ENCODE measurements at regions not wholly inside any gene's neighbourhood (a gene's known extent, or its start where the extent isn't known, plus 50 kb on each side); places are given as distances from the start of the nearest gene placed in this dataset.

GRCh38 chr2:239608723-239609122 is 207.9 kb upstream of the HDAC4 start:
- no peak for DNase-seq

GRCh38 chr2:239608260-239608659 is 207.4 kb upstream of the HDAC4 start:
- no peak for DNase-seq

GRCh38 chr2:239607517-239608191 is 206.8 kb upstream of the HDAC4 start:
- DNase-seq: no peak

- DNase-seq: no peak
Measured at GRCh38 chr2:239606741-239607516, 206.1 kb upstream of the HDAC4 start.

GRCh38 chr2:239605976-239606375 is 205.2 kb upstream of the HDAC4 start:
- no peak for DNase-seq

- DNase-seq: no peak
Measured at GRCh38 chr2:239605409-239605808, 204.6 kb upstream of the HDAC4 start.

GRCh38 chr2:239604861-239605260 is 204.0 kb upstream of the HDAC4 start:
- DNase-seq: no peak

- no peak for DNase-seq
Measured at GRCh38 chr2:239603411-239604356, 202.9 kb upstream of the HDAC4 start.

GRCh38 chr2:239602290-239603282 is 201.8 kb upstream of the HDAC4 start:
- DNase-seq: no peak

- DNase-seq: no peak
Measured at GRCh38 chr2:239601880-239602279, 201.1 kb upstream of the HDAC4 start.

- no peak for DNase-seq
Measured at GRCh38 chr2:239601201-239601851, 200.5 kb upstream of the HDAC4 start.

- DNase-seq: no peak
Measured at GRCh38 chr2:239600650-239601049, 199.8 kb upstream of the HDAC4 start.

- DNase-seq: no peak
Measured at GRCh38 chr2:239600001-239600593, 199.3 kb upstream of the HDAC4 start.

GRCh38 chr2:239599299-239599698 is 198.5 kb upstream of the HDAC4 start:
- no peak for DNase-seq

- no peak for DNase-seq
Measured at GRCh38 chr2:239598732-239599090, 197.9 kb upstream of the HDAC4 start.

GRCh38 chr2:239598011-239598731 is 197.4 kb upstream of the HDAC4 start:
- no peak for DNase-seq

- no peak for DNase-seq
Measured at GRCh38 chr2:239597216-239597615, 196.4 kb upstream of the HDAC4 start.

GRCh38 chr2:239596792-239597191 is 196.0 kb upstream of the HDAC4 start:
- no peak for DNase-seq

GRCh38 chr2:239596253-239596652 is 195.4 kb upstream of the HDAC4 start:
- no peak for DNase-seq

GRCh38 chr2:239595726-239596125 is 194.9 kb upstream of the HDAC4 start:
- no peak for DNase-seq
